Keratinocyte (primary cell): ENCODE measurements at regions not wholly inside any gene's neighbourhood (a gene's known extent, or its start where the extent isn't known, plus 50 kb on each side); places are given as distances from the start of the nearest gene placed in this dataset.

ENCODE experiments used
- DNase-seq: peaks from one replicate; pipeline ENCODE4 v3.0.0-alpha.2; 2011; ENCODE audit warnings: low read depth, missing footprints, low spot score
- FAIRE-seq: peaks from 2 replicates; lab custom pipeline; 2011; peaks lifted over from hg19 to GRCh38; lab: Jason Lieb, UNC
- H2AFZ ChIP-seq: 2 replicates; pipeline ENCODE4 v1.6.0; 2012; ENCODE audit warnings: low read length, control low read depth, inconsistent platforms; ENCODE audit not compliant: control insufficient read depth
- H3K27ac ChIP-seq: 2 replicates; pipeline ENCODE4 v1.5.1; 2011; ENCODE audit warnings: low read length; ENCODE audit not compliant: control insufficient read depth, insufficient read depth
- H3K27me3 ChIP-seq: 3 replicates; pipeline ENCODE4 v1.6.0; 2011; ENCODE audit warnings: low read length; ENCODE audit not compliant: control insufficient read depth, insufficient read depth; ENCODE audit errors: extremely low read depth
- H3K36me3 ChIP-seq, 2 experiments: 2 replicates in 1 of 2; 3 replicates in 1 of 2; pipeline ENCODE4 v1.5.1; 2011; ENCODE audit warnings: low read length in 2 of 2, mild to moderate bottlenecking in 1 of 2; ENCODE audit not compliant: control insufficient read depth in 2 of 2, insufficient read depth in 2 of 2; ENCODE audit errors: extremely low read depth in 1 of 2
- H3K4me1 ChIP-seq: 3 replicates; pipeline ENCODE4 v1.5.1; 2011; ENCODE audit warnings: low read length; ENCODE audit not compliant: control insufficient read depth, insufficient read depth; ENCODE audit errors: extremely low read depth
- H3K4me2 ChIP-seq: 3 replicates; pipeline ENCODE4 v1.6.0; 2011; ENCODE audit warnings: low read depth, low read length; ENCODE audit not compliant: control insufficient read depth, insufficient read depth; ENCODE audit errors: extremely low read depth
- H3K4me3 ChIP-seq, 3 experiments: fragments of 200-600 bp in 1 of 3; sonication (generic) in 1 of 3; 2 replicates in 2 of 3; 3 replicates in 1 of 3; pipeline ENCODE4 v1.5.1; 2011 to 2016; ENCODE audit warnings: low read length in 3 of 3, mild to moderate bottlenecking in 3 of 3, control low read depth in 2 of 3, inconsistent platforms in 1 of 3, low read depth in 1 of 3, mixed read lengths in 1 of 3, mixed run types in 1 of 3, moderate library complexity in 1 of 3; ENCODE audit not compliant: control insufficient read depth in 2 of 3, insufficient read depth in 2 of 3; ENCODE audit errors: extremely low read depth in 1 of 3
- H3K79me2 ChIP-seq: 2 replicates; pipeline ENCODE4 v1.6.0; 2012; ENCODE audit warnings: low read length; ENCODE audit not compliant: control insufficient read depth, insufficient read depth
- H3K9ac ChIP-seq: 3 replicates; pipeline ENCODE4 v1.6.0; 2011; ENCODE audit warnings: low read length; ENCODE audit not compliant: control insufficient read depth, insufficient read depth; ENCODE audit errors: extremely low read depth
- H3K9me1 ChIP-seq: 3 replicates; pipeline ENCODE4 v1.6.0; 2011; ENCODE audit warnings: low read length; ENCODE audit not compliant: control insufficient read depth, insufficient read depth; ENCODE audit errors: extremely low read depth
- H3K9me3 ChIP-seq: 2 replicates; pipeline ENCODE4 v1.5.1; 2012; ENCODE audit warnings: low read depth, low read length; ENCODE audit not compliant: control insufficient read depth
- H4K20me1 ChIP-seq: 3 replicates; pipeline ENCODE4 v1.6.0; 2011; ENCODE audit warnings: low read length; ENCODE audit not compliant: control insufficient read depth, insufficient read depth; ENCODE audit errors: extremely low read depth
- CTCF ChIP-seq, 3 experiments: IDR thresholded peaks in 1 of 3; conservative IDR thresholded peaks in 1 of 3; optimal IDR thresholded peaks in 1 of 3; 2 replicates in 2 of 3; 3 replicates in 1 of 3; pipeline versions ENCODE3 to v1.5.1; 2011; ENCODE audit warnings: low read length in 3 of 3, mild to moderate bottlenecking in 3 of 3, moderate library complexity in 2 of 3, control low read depth in 1 of 3, inconsistent platforms in 1 of 3; ENCODE audit not compliant: insufficient read depth in 2 of 3; ENCODE audit errors: extremely low read depth in 1 of 3
- EZH2 ChIP-seq: IDR thresholded peaks from one replicate; pipeline ENCODE4 v1.6.1; 2012; ENCODE audit warnings: inconsistent platforms, mild to moderate bottlenecking, low read length, moderate library complexity
- dilution Hi-C: fragments of 300-500 bp; cut with MboI; formaldehyde crosslinking; loops from one replicate; pipeline ENCODE4 v1.7.0; 2020; ENCODE audit warnings: low sequenced_read_pairs; ENCODE audit not compliant: extremely low pct_ligation_motif_present

GRCh38 chr13:107324416-107325204 lies 756.7 kb upstream of the ARGLU1 start:
- no peak overlapping the region for H2AFZ ChIP-seq
- H3K36me3 ChIP-seq: no peaks in the 10 kb centered on the region
- H3K27ac ChIP-seq: no peak overlapping the region
- H3K4me1 ChIP-seq: no peaks in the 10 kb centered on the region
- H3K9ac ChIP-seq: no peak overlapping the region
- dilution Hi-C loops: no loop called here
- DNase-seq: no peak
- H4K20me1 ChIP-seq: no peaks in the 10 kb centered on the region
- H3K4me2 ChIP-seq: no peak overlapping the region
- H3K79me2 ChIP-seq: no peaks in the 10 kb centered on the region
- no peaks in the 10 kb centered on the region for H3K9me3 ChIP-seq
- TF ChIP-seq EZH2 (no peak), CTCF (optimal IDR thresholded peaks at IDR 0.05 in 1 of 3, IDR thresholded peaks at IDR 0.05 in 1 of 3, conservative IDR thresholded peaks at IDR 0.05 in 1 of 3; ENCODE audit: extremely low read depth in 1 of 3, insufficient read depth in 2 of 3, low read length in 3 of 3) (no peak)
- H3K4me3 ChIP-seq: no peak overlapping the region
- no peak for FAIRE-seq
- H3K9me1 ChIP-seq: no peaks in the 10 kb centered on the region
- no peaks in the 10 kb centered on the region for H3K27me3 ChIP-seq

- no peak overlapping the region for H2AFZ ChIP-seq
- TF ChIP-seq EZH2: no peak
- no peak for TF ChIP-seq CTCF (optimal IDR thresholded peaks at IDR 0.05 in 1 of 3, IDR thresholded peaks at IDR 0.05 in 1 of 3, conservative IDR thresholded peaks at IDR 0.05 in 1 of 3; ENCODE audit: extremely low read depth in 1 of 3, insufficient read depth in 2 of 3, low read length in 3 of 3)
- no peak overlapping the region for H3K4me2 ChIP-seq
- no peak overlapping the region for H3K9ac ChIP-seq
- H4K20me1 ChIP-seq: no peaks in the 10 kb centered on the region
- no peaks in the 10 kb centered on the region for H3K4me1 ChIP-seq
- no peaks in the 10 kb centered on the region for H3K9me1 ChIP-seq
- no peak overlapping the region for H3K4me3 ChIP-seq
- DNase-seq: no peak
- no peaks in the 10 kb centered on the region for H3K36me3 ChIP-seq
- no peak for FAIRE-seq
- H3K27me3 ChIP-seq: no peaks in the 10 kb centered on the region
- H3K27ac ChIP-seq: no peak overlapping the region
- no peaks in the 10 kb centered on the region for H3K79me2 ChIP-seq
- dilution Hi-C loops: no loop called here
- H3K9me3 ChIP-seq: no peaks in the 10 kb centered on the region
Measured at GRCh38 chr13:107322228-107322627, 754.3 kb upstream of the ARGLU1 start.
